ENCODE measurements at regions not wholly inside any gene's neighbourhood (a gene's known extent, or its start where the extent isn't known, plus 50 kb on each side); places are given as distances from the start of the nearest gene placed in this dataset.

- Histone ChIP-seq H3K27ac (ENCODE audit: low read length) (no peak overlapping the region), H3K4me1 (ENCODE audit: low read length) (no peaks in the 10 kb centered on the region), H3K36me3 (replicated peaks; ENCODE audit: insufficient read depth, low read length) (no peaks in the 10 kb centered on the region), H3K9me3 (replicated peaks; ENCODE audit: insufficient read depth, low read length) (no peaks in the 10 kb centered on the region), H3K4me3 (ENCODE audit: low read length) (no peak overlapping the region), H3K79me2 (ENCODE audit: low read length) (no peaks in the 10 kb centered on the region), H3K27me3 (replicated peaks; ENCODE audit: insufficient read depth, low read length) (no peaks in the 10 kb centered on the region), H4K20me1 (ENCODE audit: insufficient read depth, low read length) (no peaks in the 10 kb centered on the region), H3K9ac (ENCODE audit: low read length) (no peak overlapping the region), H3K9me2 (replicated peaks; ENCODE audit: insufficient read depth, low read length) (no peaks in the 10 kb centered on the region), H3K4me2 (ENCODE audit: low read depth, low read length) (no peak overlapping the region), H2AFZ (ENCODE audit: low read length) (no peak overlapping the region), H3F3A (ENCODE audit: insufficient read depth, low read length) (no peaks in the 10 kb centered on the region)
- TF ChIP-seq, protein P1, sequence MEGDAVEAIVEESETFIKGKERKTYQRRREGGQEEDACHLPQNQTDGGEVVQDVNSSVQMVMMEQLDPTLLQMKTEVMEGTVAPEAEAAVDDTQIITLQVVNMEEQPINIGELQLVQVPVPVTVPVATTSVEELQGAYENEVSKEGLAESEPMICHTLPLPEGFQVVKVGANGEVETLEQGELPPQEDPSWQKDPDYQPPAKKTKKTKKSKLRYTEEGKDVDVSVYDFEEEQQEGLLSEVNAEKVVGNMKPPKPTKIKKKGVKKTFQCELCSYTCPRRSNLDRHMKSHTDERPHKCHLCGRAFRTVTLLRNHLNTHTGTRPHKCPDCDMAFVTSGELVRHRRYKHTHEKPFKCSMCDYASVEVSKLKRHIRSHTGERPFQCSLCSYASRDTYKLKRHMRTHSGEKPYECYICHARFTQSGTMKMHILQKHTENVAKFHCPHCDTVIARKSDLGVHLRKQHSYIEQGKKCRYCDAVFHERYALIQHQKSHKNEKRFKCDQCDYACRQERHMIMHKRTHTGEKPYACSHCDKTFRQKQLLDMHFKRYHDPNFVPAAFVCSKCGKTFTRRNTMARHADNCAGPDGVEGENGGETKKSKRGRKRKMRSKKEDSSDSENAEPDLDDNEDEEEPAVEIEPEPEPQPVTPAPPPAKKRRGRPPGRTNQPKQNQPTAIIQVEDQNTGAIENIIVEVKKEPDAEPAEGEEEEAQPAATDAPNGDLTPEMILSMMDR (IDR thresholded peaks at IDR 0.05; ENCODE audit: low read length), result no peak
- TF ChIP-seq EZH2 (optimal IDR thresholded peaks at IDR 0.05; ENCODE audit: low read depth, low read length), result no peak
- no peak for TF ChIP-seq EZH2phosphoT487 (IDR thresholded peaks at IDR 0.05; ENCODE audit: low read length)
- no peak for DNase-seq
These were observed 550.4 kb downstream of the BCL11A start for GRCh38 chr2:60003076-60003475.

DNA sequence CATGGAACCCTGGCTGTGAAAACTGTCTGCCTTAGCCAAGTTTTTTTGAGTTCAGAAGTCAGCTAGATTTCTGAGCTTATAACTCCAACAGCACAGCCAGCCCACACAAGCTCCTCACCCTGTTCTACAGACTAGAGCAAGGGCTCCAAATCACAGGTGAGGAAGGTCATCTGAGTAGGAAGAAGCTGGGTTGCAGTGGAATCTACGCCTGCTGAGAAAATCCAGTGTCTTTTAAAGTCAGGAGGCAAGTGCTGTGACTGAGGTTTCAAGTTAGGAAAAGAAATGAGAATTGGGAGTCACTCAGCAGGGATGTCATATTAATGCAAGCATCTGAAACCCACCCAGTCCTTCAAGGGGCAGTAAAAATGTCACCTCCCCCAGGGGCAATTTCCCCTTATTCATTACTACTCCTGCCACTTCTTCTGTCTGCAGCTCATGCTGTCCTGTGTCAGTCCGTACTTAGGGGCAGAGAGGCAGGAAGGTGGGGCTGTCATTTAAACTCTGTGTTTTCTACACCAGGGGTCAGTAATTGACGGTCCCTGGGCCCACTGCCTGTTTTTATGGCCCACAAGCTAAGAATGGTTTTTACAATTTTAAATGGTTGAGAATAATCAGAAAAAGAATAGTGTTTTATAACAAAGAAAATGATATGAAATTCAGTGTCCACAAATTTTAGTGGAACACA, 551.1 kb downstream of the BCL11A start:
- no peaks in the 10 kb centered on the region for H3F3A ChIP-seq (ENCODE audit: insufficient read depth, low read length)
- no peaks in the 10 kb centered on the region for H3K36me3 ChIP-seq (replicated peaks; ENCODE audit: insufficient read depth, low read length)
- no peak overlapping the region for H3K4me2 ChIP-seq (ENCODE audit: low read depth, low read length)
- H3K27ac ChIP-seq (ENCODE audit: low read length), result no peak overlapping the region
- no peak overlapping the region for H3K9ac ChIP-seq (ENCODE audit: low read length)
- H3K4me1 ChIP-seq (ENCODE audit: low read length), result no peaks in the 10 kb centered on the region
- no peaks in the 10 kb centered on the region for H3K9me2 ChIP-seq (replicated peaks; ENCODE audit: insufficient read depth, low read length)
- H2AFZ ChIP-seq (ENCODE audit: low read length), result no peak overlapping the region
- no peaks in the 10 kb centered on the region for H3K27me3 ChIP-seq (replicated peaks; ENCODE audit: insufficient read depth, low read length)
- TF ChIP-seq, protein P1 (IDR thresholded peaks at IDR 0.05; ENCODE audit: low read length), result no peak
- TF ChIP-seq EZH2phosphoT487 (IDR thresholded peaks at IDR 0.05; ENCODE audit: low read length) (no peak), EZH2 (optimal IDR thresholded peaks at IDR 0.05; ENCODE audit: low read depth, low read length) (no peak)
- no peaks in the 10 kb centered on the region for H4K20me1 ChIP-seq (ENCODE audit: insufficient read depth, low read length)
- H3K4me3 ChIP-seq (ENCODE audit: low read length), result no peak overlapping the region
- no peak for DNase-seq
- H3K9me3 ChIP-seq (replicated peaks; ENCODE audit: insufficient read depth, low read length), result no peaks in the 10 kb centered on the region
- no peaks in the 10 kb centered on the region for H3K79me2 ChIP-seq (ENCODE audit: low read length)

DNA sequence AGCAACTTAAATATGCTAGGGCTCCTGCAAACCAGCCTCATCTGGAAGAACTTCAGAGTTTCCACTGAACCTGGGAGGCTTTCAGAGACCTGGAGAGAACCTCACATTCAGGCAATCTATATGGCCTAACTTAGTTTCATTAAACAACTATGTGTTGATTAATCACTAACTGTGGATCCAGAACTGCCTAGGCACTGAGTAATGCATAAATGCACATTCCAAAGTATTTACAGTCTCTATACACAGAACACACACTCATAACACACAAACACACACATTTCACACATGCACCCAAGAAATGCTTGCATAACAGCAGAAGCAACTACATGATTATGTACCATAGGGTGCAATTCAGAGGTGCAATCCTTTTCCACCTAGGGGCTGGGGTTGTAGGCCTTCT, 552.8 kb downstream of the BCL11A start:
- TF ChIP-seq, protein P1 (IDR thresholded peaks at IDR 0.05; ENCODE audit: low read length), result no peak
- no peak for TF ChIP-seq EZH2 (optimal IDR thresholded peaks at IDR 0.05; ENCODE audit: low read depth, low read length)
- TF ChIP-seq EZH2phosphoT487 (IDR thresholded peaks at IDR 0.05; ENCODE audit: low read length), result no peak
- Histone ChIP-seq H3K4me2 (ENCODE audit: low read depth, low read length) (no peak overlapping the region), H3K79me2 (ENCODE audit: low read length) (no peaks in the 10 kb centered on the region), H3K9ac (ENCODE audit: low read length) (no peak overlapping the region), H3K4me1 (ENCODE audit: low read length) (no peaks in the 10 kb centered on the region), H3K36me3 (replicated peaks; ENCODE audit: insufficient read depth, low read length) (no peaks in the 10 kb centered on the region), H3F3A (ENCODE audit: insufficient read depth, low read length) (no peaks in the 10 kb centered on the region), H3K27me3 (replicated peaks; ENCODE audit: insufficient read depth, low read length) (no peaks in the 10 kb centered on the region), H2AFZ (ENCODE audit: low read length) (no peak overlapping the region), H3K27ac (ENCODE audit: low read length) (no peak overlapping the region), H4K20me1 (ENCODE audit: insufficient read depth, low read length) (no peaks in the 10 kb centered on the region), H3K9me2 (replicated peaks; ENCODE audit: insufficient read depth, low read length) (no peaks in the 10 kb centered on the region), H3K9me3 (replicated peaks; ENCODE audit: insufficient read depth, low read length) (no peaks in the 10 kb centered on the region), H3K4me3 (ENCODE audit: low read length) (no peak overlapping the region)
- DNase-seq, result no peak

All from MM.1S (cell line).